ENCODE measurements at regions not wholly inside any gene's neighbourhood (a gene's known extent, or its start where the extent isn't known, plus 50 kb on each side); places are given as distances from the start of the nearest gene placed in this dataset.

DNA sequence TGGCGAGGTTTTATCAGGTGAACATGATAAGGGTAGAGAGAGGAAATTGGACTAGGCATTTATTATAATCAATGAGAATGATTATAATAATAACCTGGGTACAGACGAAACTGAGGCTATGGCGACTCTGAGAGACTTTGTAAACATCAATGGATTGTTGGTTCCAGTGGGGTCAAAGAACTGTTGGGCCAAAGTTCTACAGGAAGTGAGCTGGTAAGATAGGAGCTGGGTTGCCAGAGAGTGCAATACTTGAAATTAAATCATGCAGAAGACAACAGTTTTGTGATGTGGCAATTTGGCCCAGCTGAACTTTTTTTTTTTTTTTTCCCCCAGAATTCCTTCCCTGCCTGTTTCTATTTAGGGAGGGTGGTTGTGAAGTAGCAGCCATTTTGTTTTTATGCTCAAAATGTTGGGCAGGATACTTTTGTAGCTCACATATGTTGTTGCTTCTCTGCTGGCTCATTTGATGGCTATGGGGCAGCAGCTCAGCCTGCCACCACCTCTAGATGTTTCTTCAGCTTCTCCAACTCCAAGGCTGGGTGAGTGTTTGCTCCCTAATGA, 286.5 kb upstream of the B3GALT2 start:
- TF ChIP-seq, protein P1, sequence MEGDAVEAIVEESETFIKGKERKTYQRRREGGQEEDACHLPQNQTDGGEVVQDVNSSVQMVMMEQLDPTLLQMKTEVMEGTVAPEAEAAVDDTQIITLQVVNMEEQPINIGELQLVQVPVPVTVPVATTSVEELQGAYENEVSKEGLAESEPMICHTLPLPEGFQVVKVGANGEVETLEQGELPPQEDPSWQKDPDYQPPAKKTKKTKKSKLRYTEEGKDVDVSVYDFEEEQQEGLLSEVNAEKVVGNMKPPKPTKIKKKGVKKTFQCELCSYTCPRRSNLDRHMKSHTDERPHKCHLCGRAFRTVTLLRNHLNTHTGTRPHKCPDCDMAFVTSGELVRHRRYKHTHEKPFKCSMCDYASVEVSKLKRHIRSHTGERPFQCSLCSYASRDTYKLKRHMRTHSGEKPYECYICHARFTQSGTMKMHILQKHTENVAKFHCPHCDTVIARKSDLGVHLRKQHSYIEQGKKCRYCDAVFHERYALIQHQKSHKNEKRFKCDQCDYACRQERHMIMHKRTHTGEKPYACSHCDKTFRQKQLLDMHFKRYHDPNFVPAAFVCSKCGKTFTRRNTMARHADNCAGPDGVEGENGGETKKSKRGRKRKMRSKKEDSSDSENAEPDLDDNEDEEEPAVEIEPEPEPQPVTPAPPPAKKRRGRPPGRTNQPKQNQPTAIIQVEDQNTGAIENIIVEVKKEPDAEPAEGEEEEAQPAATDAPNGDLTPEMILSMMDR (IDR thresholded peaks at IDR 0.05) = no peak
- TF ChIP-seq POLR2A (IDR thresholded peaks at IDR 0.05) (no peak), EP300 (IDR thresholded peaks at IDR 0.05) (no peak)
